Activated CD4-positive, alpha-beta T cell treated with anti-CD3 and anti-CD28 coated beads for 1 hour (primary cell): ENCODE measurements at regions not wholly inside any gene's neighbourhood (a gene's known extent, or its start where the extent isn't known, plus 50 kb on each side); places are given as distances from the start of the nearest gene placed in this dataset.

ENCODE experiments used
- DNase-seq: peaks from one replicate; pipeline ENCODE4 v3.0.0-alpha.2; 2020

GRCh38 chr1:8202182-8202905, 115.6 kb upstream of the SLC45A1 start:
- DNase-seq: no peak

- no peak for DNase-seq
These were observed 116.5 kb upstream of the SLC45A1 start for GRCh38 chr1:8201331-8201861.

GRCh38 chr1:8200317-8201115, 117.4 kb upstream of the SLC45A1 start:
- no peak for DNase-seq

- no peak for DNase-seq
These were observed 119.4 kb upstream of the SLC45A1 start for GRCh38 chr1:8198522-8198921.

GRCh38 chr1:8197493-8198282, 120.2 kb upstream of the SLC45A1 start:
- no peak for DNase-seq

- DNase-seq: no peak
These were observed 123.3 kb upstream of the SLC45A1 start for GRCh38 chr1:8194481-8195227.

- no peak for DNase-seq
These were observed 124.0 kb upstream of the SLC45A1 start for GRCh38 chr1:8193840-8194406.

GRCh38 chr1:8191474-8191873, 126.4 kb upstream of the SLC45A1 start:
- no peak for DNase-seq

GRCh38 chr1:8189931-8190483, 127.9 kb upstream of the SLC45A1 start:
- no peak for DNase-seq

- no peak for DNase-seq
These were observed 132.5 kb upstream of the SLC45A1 start for GRCh38 chr1:8185400-8185799.

GRCh38 chr1:8184301-8184700, 133.6 kb upstream of the SLC45A1 start:
- DNase-seq: no peak

- no peak for DNase-seq
These were observed 135.7 kb upstream of the SLC45A1 start for GRCh38 chr1:8182034-8182761.

- DNase-seq: no peak
These were observed 138.7 kb upstream of the SLC45A1 start for GRCh38 chr1:8179132-8179793.

- no peak for DNase-seq
These were observed 141.6 kb upstream of the SLC45A1 start for GRCh38 chr1:8176279-8176678.

- no peak for DNase-seq
These were observed 143.1 kb upstream of the SLC45A1 start for GRCh38 chr1:8174807-8175206.

- DNase-seq: no peak
These were observed 145.8 kb upstream of the ERRFI1 start for GRCh38 chr1:8171751-8172464.

- DNase-seq: no peak
These were observed 144.1 kb upstream of the ERRFI1 start for GRCh38 chr1:8170059-8170835.

GRCh38 chr1:8169364-8170058, 143.4 kb upstream of the ERRFI1 start:
- no peak for DNase-seq
